SK-N-SH treated with all-trans-retinoic acid at 6 μM for 48 hours (cell line): ENCODE measurements at regions not wholly inside any gene's neighbourhood (a gene's known extent, or its start where the extent isn't known, plus 50 kb on each side); places are given as distances from the start of the nearest gene placed in this dataset.
"Not testable (repeated sequence)": the region's sequence is repeated elsewhere in the genome, so short reads cannot be mapped to it uniquely, and the experiment has no call there.

Experiments
- ATAC-seq: fragments of 200-7000 bp; cut with Tn5 transposase; 3 replicates; pipeline ENCODE4 v1.9.1; 2020; ENCODE audit warnings: mild to moderate bottlenecking, moderate library complexity
- ARNTL ChIP-seq: fragments of 450-650 bp; formaldehyde crosslinking; IDR thresholded peaks from 2 replicates; pipeline ENCODE4 v1.5.0; 2020; ENCODE audit warnings: low read depth, mild to moderate bottlenecking, moderate library complexity, borderline replicate concordance
- BACH2 ChIP-seq: fragments of 250-450 bp; sonication (Bioruptor Pico); IDR thresholded peaks from 2 replicates; pipeline ENCODE4 v1.9.0; 2021; ENCODE audit warnings: mild to moderate bottlenecking, borderline replicate concordance
- CREB5 ChIP-seq: fragments of 250-450 bp; sonication (Bioruptor Pico); IDR thresholded peaks from 2 replicates; pipeline ENCODE4 v1.5.1; 2020; ENCODE audit warnings: low read depth, mild to moderate bottlenecking, moderate library complexity
- CSDC2 ChIP-seq: fragments of 250-450 bp; sonication (Bioruptor Pico); IDR thresholded peaks from 2 replicates; pipeline ENCODE4 v1.5.0; 2020; ENCODE audit warnings: mild to moderate bottlenecking, moderate library complexity
- OSR1 ChIP-seq: fragments of 250-450 bp; sonication (Bioruptor Pico); IDR thresholded peaks from 2 replicates; pipeline ENCODE4 v1.8.0; 2022; ENCODE audit warnings: moderate library complexity, mild to moderate bottlenecking, inconsistent platforms
- PATZ1 ChIP-seq: fragments of 250-450 bp; sonication (Bioruptor Pico); IDR thresholded peaks from 2 replicates; pipeline ENCODE4 v1.8.0; 2020; ENCODE audit warnings: mild to moderate bottlenecking, moderate library complexity, borderline replicate concordance
- POU6F1 ChIP-seq: fragments of 250-450 bp; sonication (Bioruptor Pico); IDR thresholded peaks from 2 replicates; pipeline ENCODE4 v1.8.0; 2021; ENCODE audit warnings: low read depth, mild to moderate bottlenecking, moderate library complexity, borderline replicate concordance
- PPARA ChIP-seq: fragments of 250-450 bp; sonication (Bioruptor Pico); IDR thresholded peaks from 2 replicates; pipeline ENCODE4 v1.5.0; 2020; ENCODE audit warnings: mild to moderate bottlenecking, borderline replicate concordance
- RARB ChIP-seq: fragments of 250-450 bp; sonication (Bioruptor Pico); IDR thresholded peaks from 2 replicates; pipeline ENCODE4 v1.8.0; 2021; ENCODE audit warnings: mild to moderate bottlenecking, moderate library complexity
- TSHZ2 ChIP-seq: fragments of 250-450 bp; sonication (Bioruptor Pico); IDR thresholded peaks from 2 replicates; pipeline ENCODE4 v1.5.0; 2020; ENCODE audit warnings: mild to moderate bottlenecking, moderate library complexity
- ZC3H10 ChIP-seq: fragments of 250-450 bp; sonication (Bioruptor Pico); IDR thresholded peaks from 2 replicates; pipeline ENCODE4 v1.5.1; 2021; ENCODE audit warnings: mild to moderate bottlenecking, moderate library complexity
- ZFP3 ChIP-seq: fragments of 250-450 bp; sonication (Bioruptor Pico); IDR thresholded peaks from 2 replicates; pipeline ENCODE4 v1.5.0; 2020; ENCODE audit warnings: mild to moderate bottlenecking, moderate library complexity
- ZFP30 ChIP-seq: fragments of 450-650 bp; formaldehyde crosslinking; IDR thresholded peaks from 2 replicates; pipeline ENCODE4 v1.5.0; 2022; ENCODE audit warnings: mild to moderate bottlenecking, moderate library complexity
- ZNF565 ChIP-seq: fragments of 450-650 bp; formaldehyde crosslinking; conservative IDR thresholded peaks from 2 replicates; pipeline ENCODE4 v1.5.0; 2020; ENCODE audit warnings: low read depth, mild to moderate bottlenecking, moderate library complexity
- ZNF70 ChIP-seq: fragments of 450-650 bp; formaldehyde crosslinking; IDR thresholded peaks from 2 replicates; pipeline ENCODE4 v1.5.0; 2020; ENCODE audit warnings: mild to moderate bottlenecking, moderate library complexity
- ZNF8 ChIP-seq: fragments of 450-650 bp; formaldehyde crosslinking; IDR thresholded peaks from 2 replicates; pipeline ENCODE4 v1.5.0; 2020; ENCODE audit warnings: mild to moderate bottlenecking, moderate library complexity

- no peak for TF ChIP-seq CREB5 (CRISPR knock-in tag)
- TF ChIP-seq TSHZ2 (CRISPR knock-in tag) = no peak
- no peak for TF ChIP-seq RARB
- TF ChIP-seq ZC3H10 (CRISPR knock-in tag) = no peak
- no peak for TF ChIP-seq ARNTL
- no peak for TF ChIP-seq BACH2 (CRISPR knock-in tag)
- peak; percentile 93 for TF ChIP-seq ZNF70
- ATAC-seq = no peak
Measured at GRCh38 chr1:37363535-37363934, 110.8 kb upstream of the ZC3H12A start.

- ATAC-seq = not testable (repeated sequence)
Measured at GRCh38 chr1:37368665-37369315, 105.6 kb upstream of the ZC3H12A start.

- TF ChIP-seq ZNF8 (CRISPR knock-in tag) (no peak), BACH2 (CRISPR knock-in tag) (no peak), CSDC2 (CRISPR knock-in tag) (no peak), ZFP30 (CRISPR knock-in tag) (no peak), POU6F1 (CRISPR knock-in tag) (no peak), OSR1 (CRISPR knock-in tag) (no peak), TSHZ2 (CRISPR knock-in tag) (no peak), PPARA (CRISPR knock-in tag) (no peak), CREB5 (CRISPR knock-in tag) (no peak), ARNTL (no peak), ZFP3 (CRISPR knock-in tag) (no peak), ZNF565 (CRISPR knock-in tag) (no peak), ZC3H10 (CRISPR knock-in tag) (no peak), PATZ1 (CRISPR knock-in tag) (no peak)
- ATAC-seq = no peak
Measured at GRCh38 chr1:37372302-37372701, 102.1 kb upstream of the ZC3H12A start.
